ENCODE measurements at regions not wholly inside any gene's neighbourhood (a gene's known extent, or its start where the extent isn't known, plus 50 kb on each side); places are given as distances from the start of the nearest gene placed in this dataset.
"Not testable (repeated sequence)": the region's sequence is repeated elsewhere in the genome, so short reads cannot be mapped to it uniquely, and the experiment has no call there.

DNA sequence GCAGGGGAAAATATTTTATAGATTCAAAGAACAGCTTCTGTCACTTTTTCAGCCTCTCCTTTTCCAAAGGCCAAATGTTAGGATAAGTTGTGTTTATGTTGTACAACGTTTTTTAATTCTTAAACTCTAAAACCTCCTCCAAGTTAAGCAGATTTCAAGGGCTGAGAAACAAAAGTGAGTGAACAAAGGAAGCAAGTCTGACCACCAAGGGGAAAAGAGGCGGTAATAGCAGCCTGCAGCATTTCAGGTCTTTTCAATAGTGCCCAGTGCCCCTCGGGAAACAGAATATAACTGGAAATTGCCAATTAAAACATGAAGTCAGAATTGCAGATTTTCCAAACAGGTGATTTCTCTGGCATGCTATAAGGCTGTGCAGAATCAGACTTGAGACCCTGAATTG lies 510.0 kb upstream of the HTR2C start:
- DNase-seq: no peak
- Histone ChIP-seq H3K27me3 (no peaks in the 10 kb centered on the region), H3K9me3 (no peaks in the 10 kb centered on the region), H3K4me3 (no peak overlapping the region), H3K27ac (no peak overlapping the region), H3K4me1 (no peaks in the 10 kb centered on the region), H3K36me3 (no peaks in the 10 kb centered on the region)
- intact Hi-C loops (cut with DNase I): no loop called here
- WGBS, 2 donors: 28 to 37% methylated on average over 3 of the region's 3 CpGs
- TF ChIP-seq, protein P1, sequence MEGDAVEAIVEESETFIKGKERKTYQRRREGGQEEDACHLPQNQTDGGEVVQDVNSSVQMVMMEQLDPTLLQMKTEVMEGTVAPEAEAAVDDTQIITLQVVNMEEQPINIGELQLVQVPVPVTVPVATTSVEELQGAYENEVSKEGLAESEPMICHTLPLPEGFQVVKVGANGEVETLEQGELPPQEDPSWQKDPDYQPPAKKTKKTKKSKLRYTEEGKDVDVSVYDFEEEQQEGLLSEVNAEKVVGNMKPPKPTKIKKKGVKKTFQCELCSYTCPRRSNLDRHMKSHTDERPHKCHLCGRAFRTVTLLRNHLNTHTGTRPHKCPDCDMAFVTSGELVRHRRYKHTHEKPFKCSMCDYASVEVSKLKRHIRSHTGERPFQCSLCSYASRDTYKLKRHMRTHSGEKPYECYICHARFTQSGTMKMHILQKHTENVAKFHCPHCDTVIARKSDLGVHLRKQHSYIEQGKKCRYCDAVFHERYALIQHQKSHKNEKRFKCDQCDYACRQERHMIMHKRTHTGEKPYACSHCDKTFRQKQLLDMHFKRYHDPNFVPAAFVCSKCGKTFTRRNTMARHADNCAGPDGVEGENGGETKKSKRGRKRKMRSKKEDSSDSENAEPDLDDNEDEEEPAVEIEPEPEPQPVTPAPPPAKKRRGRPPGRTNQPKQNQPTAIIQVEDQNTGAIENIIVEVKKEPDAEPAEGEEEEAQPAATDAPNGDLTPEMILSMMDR (IDR thresholded peaks at IDR 0.05): no peak
- TF ChIP-seq POLR2A (IDR thresholded peaks at IDR 0.05): no peak

DNA sequence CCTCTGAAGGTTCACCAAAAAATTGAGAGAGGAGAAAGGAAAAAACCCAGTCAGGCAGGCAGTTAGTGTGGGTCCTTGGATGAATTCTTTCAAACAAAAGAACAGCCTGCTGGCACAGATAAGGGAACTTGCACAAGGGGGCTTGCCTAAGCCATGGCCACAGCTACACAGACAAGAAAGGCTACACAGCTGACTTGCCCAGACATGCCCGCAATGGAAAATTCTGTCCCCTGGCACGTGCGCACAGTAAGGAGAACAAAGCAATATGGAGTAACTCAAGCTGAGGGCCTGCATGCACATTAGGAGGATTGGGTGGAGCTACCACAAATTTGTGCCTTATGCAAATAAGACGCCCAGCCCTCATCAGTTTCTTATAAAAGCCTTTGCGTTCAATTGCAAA lies 512.5 kb upstream of the HTR2C start:
- H3K4me1 ChIP-seq: no peaks in the 10 kb centered on the region
- no peak for TF ChIP-seq POLR2A (IDR thresholded peaks at IDR 0.05)
- TF ChIP-seq, protein P1 (IDR thresholded peaks at IDR 0.05): no peak
- H3K4me3 ChIP-seq: no peak overlapping the region
- H3K36me3 ChIP-seq: no peaks in the 10 kb centered on the region
- no peaks in the 10 kb centered on the region for H3K9me3 ChIP-seq
- WGBS, 2 donors: 83 to 88% methylated on average over 2 to 5 of the region's 5 CpGs
- no peak for DNase-seq
- intact Hi-C loops (cut with DNase I): no loop called here
- H3K27ac ChIP-seq: no peak overlapping the region
- no peaks in the 10 kb centered on the region for H3K27me3 ChIP-seq

DNA sequence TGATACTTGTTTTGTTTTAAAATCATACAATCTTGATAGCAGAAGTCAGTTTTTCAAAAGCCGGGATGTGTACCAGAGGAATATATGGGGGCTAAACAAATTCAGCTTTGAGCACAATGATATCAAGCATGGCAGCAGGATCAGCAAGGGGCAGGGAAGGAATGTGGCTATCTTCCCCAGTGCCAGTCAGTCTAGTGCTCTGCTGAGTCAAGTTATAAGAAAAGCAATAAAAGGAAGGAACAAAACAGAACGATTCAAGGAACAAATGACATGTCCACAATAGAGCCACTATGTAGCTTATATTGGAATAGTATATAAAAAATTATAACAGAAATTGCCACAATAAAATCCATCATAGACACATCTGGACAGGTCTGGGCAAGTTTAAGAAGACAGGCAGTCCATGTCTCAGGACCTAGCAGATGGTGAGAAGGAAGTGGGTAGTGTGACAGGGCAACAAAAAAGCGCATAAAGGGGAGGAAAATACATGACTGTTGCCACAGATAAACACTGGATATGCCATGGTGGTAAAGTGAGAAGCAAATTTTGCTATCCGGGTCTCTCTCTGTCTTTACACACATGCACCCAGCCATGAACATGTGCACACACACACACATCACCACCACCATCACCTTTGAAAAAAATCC lies 518.2 kb upstream of the HTR2C start:
- Histone ChIP-seq H3K27ac (no peak overlapping the region), H3K27me3 (no peaks in the 10 kb centered on the region), H3K36me3 (no peaks in the 10 kb centered on the region), H3K4me1 (no peaks in the 10 kb centered on the region), H3K4me3 (no peak overlapping the region), H3K9me3 (no peaks in the 10 kb centered on the region)
- intact Hi-C loops (cut with DNase I): no loop called here
- WGBS, 2 donors: 65 to 74% methylated on average over 4 of the region's 4 CpGs
- TF ChIP-seq, protein P1 (IDR thresholded peaks at IDR 0.05): no peak
- TF ChIP-seq POLR2A (IDR thresholded peaks at IDR 0.05): no peak
- no peak for DNase-seq

DNA sequence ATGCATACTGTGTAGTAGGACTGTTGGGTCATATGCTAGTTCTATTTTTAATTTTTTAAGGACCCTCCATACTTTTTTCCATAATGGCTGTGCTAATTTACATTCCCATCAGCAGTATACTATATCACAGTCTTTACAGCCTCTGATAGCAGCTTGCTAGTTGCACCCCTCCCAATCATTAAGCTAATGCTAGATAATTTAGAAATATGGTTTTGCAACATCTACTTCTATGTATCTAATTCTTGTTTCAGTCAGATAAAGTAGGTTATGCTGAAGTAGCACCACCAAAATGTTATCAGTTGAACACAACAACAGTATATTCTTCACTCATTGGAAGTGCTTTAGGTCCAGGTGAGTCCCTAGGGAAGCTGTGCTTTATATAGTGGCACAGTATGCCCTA lies 522.7 kb upstream of the HTR2C start:
- H3K27ac ChIP-seq: no peak overlapping the region
- no peaks in the 10 kb centered on the region for H3K27me3 ChIP-seq

DNA sequence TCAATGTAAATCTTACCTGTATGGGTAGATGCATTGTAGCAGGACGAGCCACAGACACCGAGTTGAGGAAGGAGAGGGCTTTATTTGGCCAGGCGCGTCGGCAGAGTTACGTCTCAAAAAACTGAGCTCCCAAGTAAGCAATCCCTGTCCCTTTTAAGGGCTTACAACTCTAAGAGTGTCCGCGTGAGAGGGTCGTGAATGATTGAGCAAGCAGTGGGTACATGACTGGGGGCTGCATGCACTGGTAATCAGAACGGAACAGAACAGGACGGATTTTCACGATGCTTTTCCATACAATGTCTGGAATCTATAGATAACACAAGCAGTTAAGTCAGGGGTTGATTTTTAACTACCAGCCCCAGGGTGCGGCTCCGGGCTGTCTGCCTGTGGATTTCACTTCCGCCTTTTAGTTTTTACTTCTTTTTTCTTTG lies 524.9 kb upstream of the HTR2C start:
- no peaks in the 10 kb centered on the region for H3K4me1 ChIP-seq
- TF ChIP-seq POLR2A (IDR thresholded peaks at IDR 0.05): no peak
- TF ChIP-seq, protein P1 (IDR thresholded peaks at IDR 0.05): no peak
- no peak overlapping the region for H3K27ac ChIP-seq
- no peak for DNase-seq
- WGBS, 2 donors: 75 to 76% methylated on average over 4 to 15 of the region's 15 CpGs
- intact Hi-C loops (cut with DNase I): no loop called here
- H3K27me3 ChIP-seq: no peaks in the 10 kb centered on the region
- H3K36me3 ChIP-seq: no peaks in the 10 kb centered on the region
- no peaks in the 10 kb centered on the region for H3K9me3 ChIP-seq
- no peak overlapping the region for H3K4me3 ChIP-seq

More for the DNA sequence above, 522.7 kb upstream of the HTR2C start:
- H3K4me1 ChIP-seq: no peaks in the 10 kb centered on the region
- no peaks in the 10 kb centered on the region for H3K9me3 ChIP-seq
- TF ChIP-seq POLR2A (IDR thresholded peaks at IDR 0.05): no peak
- TF ChIP-seq, protein P1 (IDR thresholded peaks at IDR 0.05): no peak
- H3K4me3 ChIP-seq: no peak overlapping the region
- no peaks in the 10 kb centered on the region for H3K36me3 ChIP-seq
- DNase-seq: no peak
- intact Hi-C loops (cut with DNase I): no loop called here

DNA sequence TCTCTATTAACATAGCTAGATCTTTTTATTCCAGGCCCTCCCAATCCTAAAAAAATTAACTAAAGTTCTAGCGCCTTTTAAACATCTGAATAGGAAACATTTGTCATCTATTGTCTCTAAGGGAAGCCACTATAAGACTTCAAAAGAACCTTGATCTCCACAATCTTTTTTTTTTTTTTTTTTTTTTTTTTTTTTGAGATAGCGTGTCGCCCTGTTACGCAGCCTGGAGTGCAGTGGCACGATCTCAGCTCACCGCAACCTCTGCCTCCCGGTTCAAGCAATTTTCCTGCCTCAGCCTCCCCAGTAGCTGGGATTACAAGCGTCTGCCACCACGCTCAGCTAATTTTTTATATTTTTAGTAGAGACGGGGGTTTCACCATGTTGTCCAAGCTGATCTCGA lies 526.5 kb upstream of the HTR2C start:
- H3K4me3 ChIP-seq; DNase-seq; H3K4me1 ChIP-seq; H3K9me3 ChIP-seq; H3K36me3 ChIP-seq; intact Hi-C loops (cut with DNase I); H3K27ac ChIP-seq; H3K27me3 ChIP-seq: not testable (repeated sequence)
- 86 to 89% methylated on average over 10 to 11 of the region's 11 CpGs for WGBS, 2 donors

All from esophagus squamous epithelium (tissue), 5 donors.